MCF 10A (cell line): ENCODE measurements at regions not wholly inside any gene's neighbourhood (a gene's known extent, or its start where the extent isn't known, plus 50 kb on each side); places are given as distances from the start of the nearest gene placed in this dataset.

Experiments
- BruUV-seq: library from RNA; stranded (reverse); fragments of 400-500 nt; replicated peaks from 2 replicates; lab custom pipeline; 2021; lab: Mats Ljungman, UMichigan
- CTCF ChIA-PET: fragments of 300-600 bp; sonication (Branson Sonifier 250); formaldehyde crosslinking; extraction: SDS; loops from one replicate; lab custom pipeline; 2021; ENCODE audit warnings: antibody characterized with exemption, inconsistent platforms; lab: Yijun Ruan, JAX
- POLR2A ChIA-PET: fragments of 300-600, 350-650 bp; sonication (Branson Sonifier 250); formaldehyde crosslinking; extraction: SDS; loops from one replicate; lab custom pipeline; 2020; ENCODE audit warnings: antibody characterized with exemption, inconsistent platforms; lab: Yijun Ruan, JAX
- DNase-seq: peaks from one replicate; pipeline ENCODE4 v3.0.0-alpha.2; 2018; ENCODE audit not compliant: unreplicated experiment
- H3K27ac Mint-ChIP-seq: one replicate; pipeline ENCODE4 v1.8.0; 2022; ENCODE audit warnings: mild to moderate bottlenecking, low read depth, mixed read lengths; ENCODE audit not compliant: unreplicated experiment
- H3K27me3 Mint-ChIP-seq: one replicate; pipeline ENCODE4 v1.8.0; 2022; ENCODE audit warnings: mixed read lengths; ENCODE audit not compliant: insufficient read depth, unreplicated experiment
- H3K36me3 Mint-ChIP-seq: one replicate; pipeline ENCODE4 v1.8.0; 2022; ENCODE audit warnings: mild to moderate bottlenecking, moderate library complexity, mixed read lengths; ENCODE audit not compliant: insufficient read depth, unreplicated experiment
- H3K4me1 Mint-ChIP-seq: one replicate; pipeline ENCODE4 v1.8.0; 2022; ENCODE audit warnings: mixed read lengths; ENCODE audit not compliant: insufficient read depth, unreplicated experiment
- H3K4me3 Mint-ChIP-seq: one replicate; pipeline ENCODE4 v1.8.0; 2022; ENCODE audit warnings: mild to moderate bottlenecking, moderate library complexity, mixed read lengths; ENCODE audit not compliant: unreplicated experiment
- H3K9me3 Mint-ChIP-seq: one replicate; pipeline ENCODE4 v1.8.0; 2022; ENCODE audit warnings: mixed read lengths; ENCODE audit not compliant: unreplicated experiment
- CTCF ChIP-seq: fragments of 200-600 bp; IDR thresholded peaks from one replicate; pipeline ENCODE4 v1.8.0; 2022; ENCODE audit warnings: antibody characterized with exemption, mild to moderate bottlenecking; ENCODE audit not compliant: unreplicated experiment
- intact Hi-C: fragments of 100-400 bp; cut with micrococcal nuclease; formaldehyde crosslinking; loops from 2 replicates; pipeline ENCODE4 v1.14.1; 2022

- Mint-ChIP-seq H3K9me3 (no peaks in the 10 kb centered on the region), H3K4me3 (no peak overlapping the region), H3K4me1 (peaks cover 8% of the 10 kb centered on the region), H3K36me3 (no peaks in the 10 kb centered on the region), H3K27ac (no peak overlapping the region), H3K27me3 (peaks cover 37% of the 10 kb centered on the region)
- no peak for DNase-seq
- no peak for TF ChIP-seq CTCF
- ChIA-PET CTCF (interaction anchor here (0.6 kb wide), 3 partner anchors 17 to 328 kb away, joined by 3 to 4 read pairs (median 3); no protein-coding TSS in a partner anchor), POLR2A (no interaction called here)
- intact Hi-C loops: no loop called here
- no TSS peak for BruUV-seq
These were observed 228.4 kb upstream of the AGAP1 start for GRCh38 chr2:235265348-235265965.

GRCh38 chr2:235267251-235267650 is 226.6 kb upstream of the AGAP1 start:
- Mint-ChIP-seq H3K9me3 (no peaks in the 10 kb centered on the region), H3K4me1 (peaks cover 8% of the 10 kb centered on the region), H3K27me3 (peaks cover 45% of the 10 kb centered on the region), H3K4me3 (no peak overlapping the region), H3K27ac (no peak overlapping the region), H3K36me3 (no peaks in the 10 kb centered on the region)
- no TSS peak for BruUV-seq
- DNase-seq: no peak
- CTCF ChIA-PET: no interaction called here
- intact Hi-C loops: no loop called here
- no peak for TF ChIP-seq CTCF
- POLR2A ChIA-PET: interaction anchor here (0.7 to 1.1 kb wide), 2 partner anchors 17 to 244 kb away, joined by 3 to 4 read pairs; no protein-coding TSS in a partner anchor

GRCh38 chr2:235268535-235268934 is 225.3 kb upstream of the AGAP1 start:
- Mint-ChIP-seq H3K36me3 (no peaks in the 10 kb centered on the region), H3K9me3 (no peaks in the 10 kb centered on the region), H3K27me3 (peaks cover 58% of the 10 kb centered on the region), H3K27ac (no peak overlapping the region), H3K4me1 (peaks cover 5% of the 10 kb centered on the region), H3K4me3 (no peak overlapping the region)
- no peak for TF ChIP-seq CTCF
- ChIA-PET CTCF (no interaction called here), POLR2A (no interaction called here)
- BruUV-seq: no TSS peak
- DNase-seq: peak; percentile 34
- intact Hi-C loops: no loop called here

- no peak for DNase-seq
- Mint-ChIP-seq H3K9me3 (no peaks in the 10 kb centered on the region), H3K27me3 (peaks cover 76% of the 10 kb centered on the region), H3K27ac (no peak overlapping the region), H3K4me1 (no peaks in the 10 kb centered on the region), H3K4me3 (no peak overlapping the region), H3K36me3 (no peaks in the 10 kb centered on the region)
- no peak for TF ChIP-seq CTCF
- BruUV-seq: no TSS peak
- POLR2A ChIA-PET: interaction anchor here (0.5 kb wide), 1 partner anchor 172 kb away, joined by 3 read pairs; no protein-coding TSS in a partner anchor
- intact Hi-C loops: no loop called here
- CTCF ChIA-PET: no interaction called here
These were observed 223.6 kb upstream of the AGAP1 start for GRCh38 chr2:235270291-235270690.
